CD14-positive monocyte (primary cell): ENCODE measurements at regions not wholly inside any gene's neighbourhood (a gene's known extent, or its start where the extent isn't known, plus 50 kb on each side); places are given as distances from the start of the nearest gene placed in this dataset.
"Not testable (repeated sequence)": the region's sequence is repeated elsewhere in the genome, so short reads cannot be mapped to it uniquely, and the experiment has no call there.

Experiments used
- DNase-seq, 3 donors: peaks; one replicate each; pipeline ENCODE4 v3.0.0-alpha.2; 2011 to 2022
- H2AFZ ChIP-seq: 2 replicates; pipeline ENCODE4 v1.6.0; 2012; ENCODE audit warnings: mild to moderate bottlenecking, low read depth, low read length, inconsistent platforms; ENCODE audit not compliant: insufficient read depth, poor library complexity, severe bottlenecking
- H3K27ac ChIP-seq, 2 donors: 1 replicate in 1 of 2; 2 replicates in 1 of 2; pipeline ENCODE4 v1.5.1; 2012 to 2013; ENCODE audit warnings: low read length in 2 of 2, control low read depth in 1 of 2, inconsistent platforms in 1 of 2, low read depth in 1 of 2, mild to moderate bottlenecking in 1 of 2
- H3K27me3 ChIP-seq, 2 donors: one replicate each; pipeline versions ENCODE4 v1.6.0 to v1.6.1; 2011 to 2013; ENCODE audit warnings: low read length in 2 of 2; ENCODE audit not compliant: control insufficient read depth in 2 of 2, insufficient read depth in 2 of 2
- H3K36me3 ChIP-seq, 2 donors: replicated peaks in 1 of 2; 1 replicate in 1 of 2; 2 replicates in 1 of 2; pipeline versions ENCODE4 v1.5.1 to v1.6.1; 2012 to 2013; ENCODE audit warnings: low read length in 2 of 2, control low read depth in 1 of 2, inconsistent platforms in 1 of 2, mild to moderate bottlenecking in 1 of 2; ENCODE audit not compliant: insufficient read depth in 2 of 2, control insufficient read depth in 1 of 2
- H3K4me1 ChIP-seq, 2 donors: 1 replicate in 1 of 2; 2 replicates in 1 of 2; pipeline versions ENCODE4 v1.5.1 to v1.6.1; 2012 to 2013; ENCODE audit warnings: low read length in 2 of 2, control low read depth in 1 of 2, inconsistent platforms in 1 of 2, mild to moderate bottlenecking in 1 of 2, moderate library complexity in 1 of 2; ENCODE audit not compliant: insufficient read depth in 2 of 2, control insufficient read depth in 1 of 2
- H3K4me2 ChIP-seq: replicated peaks from 2 replicates; pipeline ENCODE3; 2012; ENCODE audit warnings: low read length, moderate library complexity, mild to moderate bottlenecking; ENCODE audit not compliant: poor library complexity, severe bottlenecking; ENCODE audit errors: extremely low read depth
- H3K4me3 ChIP-seq, 3 experiments: fragments of 200-600 bp in 1 of 3; sonication (generic) in 1 of 3; replicated peaks in 1 of 3; 1 replicate in 2 of 3; 2 replicates in 1 of 3; pipeline ENCODE4 v1.5.1; 2011 to 2013; ENCODE audit warnings: low read length in 3 of 3, mild to moderate bottlenecking in 3 of 3, control low read depth in 2 of 3, low read depth in 2 of 3, inconsistent platforms in 1 of 3, moderate library complexity in 1 of 3
- H3K79me2 ChIP-seq: 2 replicates; pipeline ENCODE4 v1.6.0; 2012; ENCODE audit warnings: mild to moderate bottlenecking, control low read depth, inconsistent platforms, low read length, moderate library complexity; ENCODE audit not compliant: insufficient read depth
- H3K9ac ChIP-seq: 2 replicates; pipeline ENCODE4 v1.6.0; 2017; ENCODE audit warnings: low read length, mild to moderate bottlenecking; ENCODE audit not compliant: insufficient read depth, poor library complexity, severe bottlenecking
- H3K9me3 ChIP-seq, 2 donors: replicated peaks in 1 of 2; 1 replicate in 1 of 2; 2 replicates in 1 of 2; pipeline versions ENCODE4 v1.5.1 to v1.6.1; 2012 to 2013; ENCODE audit warnings: low read length in 2 of 2, control low read depth in 1 of 2; ENCODE audit not compliant: control insufficient read depth in 1 of 2, insufficient read depth in 1 of 2
- H4K20me1 ChIP-seq: 2 replicates; pipeline ENCODE4 v1.6.0; 2012; ENCODE audit warnings: mild to moderate bottlenecking, low read length, control low read depth, moderate library complexity; ENCODE audit not compliant: insufficient read depth
- H3K27ac Mint-ChIP-seq, 7 donors: one replicate each; pipeline ENCODE4 v1.8.0; 2020; ENCODE audit warnings: mild to moderate bottlenecking in 7 of 7, mixed read lengths in 7 of 7, moderate library complexity in 6 of 7, inconsistent platforms in 2 of 7
- H3K27me3 Mint-ChIP-seq, 3 donors: one replicate each; pipeline ENCODE4 v1.8.0; 2021 to 2022; ENCODE audit warnings: low read depth in 3 of 3, mild to moderate bottlenecking in 3 of 3, mixed read lengths in 3 of 3, moderate library complexity in 3 of 3, inconsistent platforms in 1 of 3
- H3K36me3 Mint-ChIP-seq, 2 donors: one replicate each; pipeline ENCODE4 v1.8.0; 2020; ENCODE audit warnings: mixed read lengths in 2 of 2, inconsistent platforms in 1 of 2, mild to moderate bottlenecking in 1 of 2
- H3K4me1 Mint-ChIP-seq: one replicate; pipeline ENCODE4 v1.8.0; 2020; ENCODE audit warnings: mild to moderate bottlenecking, mixed read lengths
- H3K4me3 Mint-ChIP-seq, 2 donors: one replicate each; pipeline ENCODE4 v1.8.0; 2020; ENCODE audit warnings: mild to moderate bottlenecking in 2 of 2, mixed read lengths in 2 of 2, moderate library complexity in 1 of 2
- H3K9me3 Mint-ChIP-seq, 7 donors: one replicate each; pipeline ENCODE4 v1.8.0; 2020 to 2022; ENCODE audit warnings: mixed read lengths in 7 of 7, mild to moderate bottlenecking in 6 of 7, moderate library complexity in 6 of 7, inconsistent platforms in 2 of 7
- CTCF ChIP-seq: fragments of 200-600 bp; IDR thresholded peaks from one replicate; pipeline ENCODE4 v1.8.0; 2022; ENCODE audit warnings: antibody characterized with exemption, mild to moderate bottlenecking
- whole genome bisulfite sequencing: methylation state at CpG from one replicate; pipeline ENCODE4 v1.1.5; 2013; ENCODE audit warnings: missing lambda C conversion rate; ENCODE audit not compliant: insufficient coverage; 5-methylcytosine and 5-hydroxymethylcytosine counted together
- intact Hi-C, 2 donors: fragments of 100-400 bp; cut with micrococcal nuclease; formaldehyde crosslinking; loops; one replicate each; pipeline versions ENCODE4 v1.15.0 to v1.15.1; 2023

DNA sequence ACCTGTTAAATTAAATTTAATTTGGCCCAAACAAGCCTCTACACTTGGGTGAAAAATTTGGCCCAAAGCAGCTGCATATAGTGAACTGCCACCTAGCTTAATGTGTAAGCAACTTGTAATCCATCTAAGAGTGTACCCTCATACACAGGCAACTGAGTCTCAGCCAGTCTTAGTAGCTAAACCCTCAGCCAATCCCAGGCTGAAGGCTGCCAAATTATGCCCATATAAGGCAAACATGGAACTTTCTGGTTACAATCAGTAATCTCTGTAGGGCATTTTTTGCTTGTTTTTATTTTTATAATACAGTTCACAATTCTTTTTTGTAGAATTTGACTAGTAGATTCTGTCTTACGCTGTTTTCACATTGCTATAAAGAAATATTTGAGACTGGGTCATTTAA lies 958.7 kb downstream of the FSCB start:
- H3K4me1 ChIP-seq: no peaks in the 10 kb centered on the region
- TF ChIP-seq CTCF: no peak

GRCh38 chr14:43547596-43547995 lies 959.5 kb downstream of the FSCB start:
- WGBS: 73% methylated on average over 1 of the region's 2 CpGs
- H3K4me3 ChIP-seq, H3K4me2 ChIP-seq, H3K27ac ChIP-seq, H3K4me3 Mint-ChIP-seq, intact Hi-C loops, H3K79me2 ChIP-seq, H3K9me3 ChIP-seq, DNase-seq, H3K36me3 ChIP-seq, H3K4me1 Mint-ChIP-seq, H3K9me3 Mint-ChIP-seq, H3K27me3 Mint-ChIP-seq, H3K27ac Mint-ChIP-seq, H3K9ac ChIP-seq, H4K20me1 ChIP-seq, H3K4me1 ChIP-seq, H2AFZ ChIP-seq, H3K36me3 Mint-ChIP-seq, H3K27me3 ChIP-seq: not testable (repeated sequence)

More for the DNA sequence above, 958.7 kb downstream of the FSCB start:
- H3K27me3 ChIP-seq: no peaks in the 10 kb centered on the region
- intact Hi-C loops: no loop called here
- no peak overlapping the region for H3K4me3 Mint-ChIP-seq
- no peaks in the 10 kb centered on the region for H3K36me3 Mint-ChIP-seq
- H3K79me2 ChIP-seq: no peaks in the 10 kb centered on the region
- H3K9ac ChIP-seq: no peak overlapping the region
- no peak overlapping the region for H2AFZ ChIP-seq
- no peak overlapping the region for H3K4me2 ChIP-seq
- H3K9me3 ChIP-seq: no peaks in the 10 kb centered on the region
- H3K9me3 Mint-ChIP-seq: peaks cover 0 to 5% (median 0%) of the 10 kb centered on the region in 7 donors
- H3K4me1 Mint-ChIP-seq: no peaks in the 10 kb centered on the region
- no CpG with 5 or more reads among the region's 1 CpG for WGBS
- H3K27ac Mint-ChIP-seq: no peak overlapping the region
- H3K27me3 Mint-ChIP-seq: no peaks in the 10 kb centered on the region
- no peaks in the 10 kb centered on the region for H3K36me3 ChIP-seq
- no peaks in the 10 kb centered on the region for H4K20me1 ChIP-seq
- H3K27ac ChIP-seq: no peak overlapping the region
- H3K4me3 ChIP-seq: no peak overlapping the region
- DNase-seq: no peak
